ENCODE measurements at regions not wholly inside any gene's neighbourhood (a gene's known extent, or its start where the extent isn't known, plus 50 kb on each side); places are given as distances from the start of the nearest gene placed in this dataset.

GRCh38 chr6:20036141-20036677 lies 176.1 kb downstream of the MBOAT1 start:
- TF ChIP-seq FOXP2 (optimal IDR thresholded peaks at IDR 0.05; ENCODE audit: borderline replicate concordance, extremely low read depth, extremely low read length, insufficient read depth): no peak
- TF ChIP-seq TAF1 (IDR thresholded peaks at IDR 0.05; ENCODE audit: borderline replicate concordance, insufficient read depth, low read length): no peak
- TF ChIP-seq SIN3A (IDR thresholded peaks at IDR 0.05; ENCODE audit: borderline replicate concordance, insufficient read depth, low read length): no peak
- TF ChIP-seq REST (IDR thresholded peaks at IDR 0.05; ENCODE audit: insufficient read depth in 1 of 2, low read depth in 2 of 2, low read length in 2 of 2): no peak
- TF ChIP-seq POLR2AphosphoS5 (IDR thresholded peaks at IDR 0.05; ENCODE audit: low read depth, low read length): no peak

GRCh38 chr6:20038410-20039204 lies 173.7 kb downstream of the MBOAT1 start:
- TF ChIP-seq FOXP2 (optimal IDR thresholded peaks at IDR 0.05; ENCODE audit: borderline replicate concordance, extremely low read depth, extremely low read length, insufficient read depth) (no peak), POLR2AphosphoS5 (IDR thresholded peaks at IDR 0.05; ENCODE audit: low read depth, low read length) (no peak), TAF1 (IDR thresholded peaks at IDR 0.05; ENCODE audit: borderline replicate concordance, insufficient read depth, low read length) (no peak), SIN3A (IDR thresholded peaks at IDR 0.05; ENCODE audit: borderline replicate concordance, insufficient read depth, low read length) (no peak), REST (IDR thresholded peaks at IDR 0.05; ENCODE audit: insufficient read depth in 1 of 2, low read depth in 2 of 2, low read length in 2 of 2) (no peak)

- TF ChIP-seq SIN3A (IDR thresholded peaks at IDR 0.05; ENCODE audit: borderline replicate concordance, insufficient read depth, low read length) (no peak), FOXP2 (optimal IDR thresholded peaks at IDR 0.05; ENCODE audit: borderline replicate concordance, extremely low read depth, extremely low read length, insufficient read depth) (no peak), REST (IDR thresholded peaks at IDR 0.05; ENCODE audit: insufficient read depth in 1 of 2, low read depth in 2 of 2, low read length in 2 of 2) (no peak), POLR2AphosphoS5 (IDR thresholded peaks at IDR 0.05; ENCODE audit: low read depth, low read length) (no peak), TAF1 (IDR thresholded peaks at IDR 0.05; ENCODE audit: borderline replicate concordance, insufficient read depth, low read length) (no peak)
These were observed 167.4 kb downstream of the MBOAT1 start for GRCh38 chr6:20044883-20045282.

Measured in PFSK-1 (cell line).